ENCODE measurements at regions not wholly inside any gene's neighbourhood (a gene's known extent, or its start where the extent isn't known, plus 50 kb on each side); places are given as distances from the start of the nearest gene placed in this dataset.

- no peak for DNase-seq (ENCODE audit: low read depth in 2 of 2)
Measured at GRCh38 chr6:104218116-104218515, 641.6 kb downstream of the HACE1 start.

- DNase-seq (ENCODE audit: low read depth in 2 of 2): no peak
Measured at GRCh38 chr6:104214901-104215300, 644.8 kb downstream of the HACE1 start.

GRCh38 chr6:104212977-104213668, 646.6 kb downstream of the HACE1 start:
- no peak for DNase-seq (ENCODE audit: low read depth in 2 of 2)

GRCh38 chr6:104207635-104208034, 652.1 kb downstream of the HACE1 start:
- DNase-seq (ENCODE audit: low read depth in 2 of 2): no peak

GRCh38 chr6:104201557-104201956, 658.2 kb downstream of the HACE1 start:
- DNase-seq (ENCODE audit: low read depth in 2 of 2): no peak

- DNase-seq (ENCODE audit: low read depth in 2 of 2): no peak
Measured at GRCh38 chr6:104187616-104188015, 672.1 kb downstream of the HACE1 start.

- DNase-seq (ENCODE audit: low read depth in 2 of 2): no peak
Measured at GRCh38 chr6:104186831-104187230, 672.9 kb downstream of the HACE1 start.

- no peak for DNase-seq (ENCODE audit: low read depth in 2 of 2)
Measured at GRCh38 chr6:104183816-104184435, 675.8 kb downstream of the HACE1 start.

- DNase-seq (ENCODE audit: low read depth in 2 of 2): no peak
Measured at GRCh38 chr6:104182811-104183210, 676.9 kb downstream of the HACE1 start.

- no peak for DNase-seq (ENCODE audit: low read depth in 2 of 2)
Measured at GRCh38 chr6:104173668-104174067, 686.1 kb downstream of the HACE1 start.

- no peak for DNase-seq (ENCODE audit: low read depth in 2 of 2)
Measured at GRCh38 chr6:104170401-104170800, 689.3 kb downstream of the HACE1 start.

- no peak for DNase-seq (ENCODE audit: low read depth in 2 of 2)
Measured at GRCh38 chr6:104166055-104166668, 693.6 kb downstream of the HACE1 start.

- DNase-seq (ENCODE audit: low read depth in 2 of 2): no peak
Measured at GRCh38 chr6:104162036-104162669, 697.6 kb downstream of the HACE1 start.

GRCh38 chr6:104159045-104159618, 700.6 kb downstream of the HACE1 start:
- DNase-seq (ENCODE audit: low read depth in 2 of 2): no peak

- DNase-seq (ENCODE audit: low read depth in 2 of 2): no peak
Measured at GRCh38 chr6:104143757-104144156, 716.0 kb downstream of the HACE1 start.

- DNase-seq (ENCODE audit: low read depth in 2 of 2): no peak
Measured at GRCh38 chr6:104134876-104135275, 724.8 kb downstream of the HACE1 start.

GRCh38 chr6:104130343-104130742, 729.4 kb downstream of the HACE1 start:
- no peak for DNase-seq (ENCODE audit: low read depth in 2 of 2)

- DNase-seq (ENCODE audit: low read depth in 2 of 2): no peak
Measured at GRCh38 chr6:104126315-104127005, 733.3 kb downstream of the HACE1 start.

GRCh38 chr6:104123227-104123626, 736.5 kb downstream of the HACE1 start:
- no peak for DNase-seq (ENCODE audit: low read depth in 2 of 2)

GRCh38 chr6:104118274-104118673, 741.4 kb downstream of the HACE1 start:
- DNase-seq (ENCODE audit: low read depth in 2 of 2): no peak

GRCh38 chr6:104109806-104110205, 749.9 kb downstream of the HACE1 start:
- no peak for DNase-seq (ENCODE audit: low read depth in 2 of 2)

GRCh38 chr6:104108634-104109033, 751.1 kb downstream of the HACE1 start:
- DNase-seq (ENCODE audit: low read depth in 2 of 2): no peak

Measured in stimulated activated CD4-positive, alpha-beta T cell treated with anti-CD3 and anti-CD28 coated beads, Interleukin-1b, Interleukin-23, amount 100 ng/mL, for 1 hour (primary cell).